Lower leg skin (tissue), 4 donors: ENCODE measurements at regions not wholly inside any gene's neighbourhood (a gene's known extent, or its start where the extent isn't known, plus 50 kb on each side); places are given as distances from the start of the nearest gene placed in this dataset.

ENCODE experiments used
- DNase-seq, 2 donors: peaks; one replicate each; pipeline ENCODE4 v3.0.0-alpha.2; 2019; ENCODE audit warnings: low spot score in 2 of 2
- H3K4me3 ChIP-seq: fragments of 200-600 bp; sonication (generic); 2 replicates; pipeline ENCODE4 v1.5.1; 2017; ENCODE audit warnings: mild to moderate bottlenecking, low read depth; ENCODE audit not compliant: poor library complexity, severe bottlenecking
- POLR2A ChIP-seq, 2 donors: fragments of 450-650 bp; IDR thresholded peaks; one replicate each; pipeline ENCODE4 v1.6.1; 2016 to 2017; ENCODE audit warnings: antibody characterized with exemption in 2 of 2, mild to moderate bottlenecking in 1 of 2, moderate library complexity in 1 of 2
- WGBS, 2 donors: methylation state at CpG; one replicate each; pipeline ENCODE4 v1.1.5; 2018; 5-methylcytosine and 5-hydroxymethylcytosine counted together
- intact Hi-C: fragments of 100-400 bp; cut with DNase I; formaldehyde crosslinking; loops from one replicate; pipeline ENCODE4 v1.15.0; 2023; ENCODE audit warnings: low total_unique reads
- TF ChIP-seq, protein P1 (sequence below), 3 donors: fragments of 450-650 bp; IDR thresholded peaks; one replicate each; pipeline ENCODE4 v1.5.1; 2016; ENCODE audit warnings: antibody characterized with exemption in 3 of 3, mild to moderate bottlenecking in 3 of 3, moderate library complexity in 2 of 3

DNA sequence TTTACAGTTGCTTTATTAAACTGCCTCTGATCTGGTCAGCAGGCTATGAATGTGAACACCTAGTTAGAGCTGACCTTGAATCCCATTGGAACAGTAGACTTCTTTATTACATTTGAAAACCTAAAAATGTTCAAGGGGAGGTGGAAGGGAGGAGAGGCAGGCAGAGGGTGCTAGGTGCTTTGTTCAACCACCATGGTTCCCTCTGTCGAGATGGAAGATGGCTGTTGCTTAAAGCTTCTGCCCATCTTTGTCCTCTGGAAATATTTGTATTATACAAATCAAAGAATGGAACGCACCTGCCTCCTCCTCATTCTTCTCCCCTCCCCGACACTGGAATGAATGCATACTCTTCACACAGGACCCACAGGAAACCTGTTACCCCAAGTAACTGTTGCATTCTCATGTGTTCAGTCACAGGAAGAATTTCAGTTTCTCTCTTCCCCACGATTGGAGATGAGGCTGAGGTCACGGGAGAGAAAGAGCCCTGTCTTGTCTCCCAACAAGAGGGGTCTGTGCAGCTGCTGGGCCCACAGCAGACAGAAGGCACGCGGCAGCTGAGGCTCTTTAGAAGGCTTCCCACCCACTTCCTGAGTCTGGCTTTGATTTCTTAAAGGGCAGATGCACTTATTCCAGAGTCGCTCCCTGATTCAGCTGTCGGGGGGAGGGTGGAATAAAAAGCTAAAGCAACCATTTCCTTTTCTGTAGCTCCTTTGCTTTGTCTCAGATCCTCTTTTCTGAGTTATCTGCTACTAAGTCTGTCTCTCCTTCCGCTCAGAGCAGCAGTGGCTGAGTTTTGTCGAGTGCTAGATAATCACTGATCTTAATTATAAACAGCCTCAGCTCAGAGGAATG, 217.9 kb upstream of the BTG1 start:
- H3K4me3 ChIP-seq: no peak overlapping the region
- DNase-seq: peak in 1 of 2 donors; percentile 39
- no peak for TF ChIP-seq POLR2A (IDR thresholded peaks at IDR 0.05)
- TF ChIP-seq, protein P1, sequence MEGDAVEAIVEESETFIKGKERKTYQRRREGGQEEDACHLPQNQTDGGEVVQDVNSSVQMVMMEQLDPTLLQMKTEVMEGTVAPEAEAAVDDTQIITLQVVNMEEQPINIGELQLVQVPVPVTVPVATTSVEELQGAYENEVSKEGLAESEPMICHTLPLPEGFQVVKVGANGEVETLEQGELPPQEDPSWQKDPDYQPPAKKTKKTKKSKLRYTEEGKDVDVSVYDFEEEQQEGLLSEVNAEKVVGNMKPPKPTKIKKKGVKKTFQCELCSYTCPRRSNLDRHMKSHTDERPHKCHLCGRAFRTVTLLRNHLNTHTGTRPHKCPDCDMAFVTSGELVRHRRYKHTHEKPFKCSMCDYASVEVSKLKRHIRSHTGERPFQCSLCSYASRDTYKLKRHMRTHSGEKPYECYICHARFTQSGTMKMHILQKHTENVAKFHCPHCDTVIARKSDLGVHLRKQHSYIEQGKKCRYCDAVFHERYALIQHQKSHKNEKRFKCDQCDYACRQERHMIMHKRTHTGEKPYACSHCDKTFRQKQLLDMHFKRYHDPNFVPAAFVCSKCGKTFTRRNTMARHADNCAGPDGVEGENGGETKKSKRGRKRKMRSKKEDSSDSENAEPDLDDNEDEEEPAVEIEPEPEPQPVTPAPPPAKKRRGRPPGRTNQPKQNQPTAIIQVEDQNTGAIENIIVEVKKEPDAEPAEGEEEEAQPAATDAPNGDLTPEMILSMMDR (IDR thresholded peaks at IDR 0.05): no peak
- intact Hi-C loops: no loop called here
- WGBS, 2 donors: 44 to 49% methylated on average over 11 of the region's 11 CpGs

DNA sequence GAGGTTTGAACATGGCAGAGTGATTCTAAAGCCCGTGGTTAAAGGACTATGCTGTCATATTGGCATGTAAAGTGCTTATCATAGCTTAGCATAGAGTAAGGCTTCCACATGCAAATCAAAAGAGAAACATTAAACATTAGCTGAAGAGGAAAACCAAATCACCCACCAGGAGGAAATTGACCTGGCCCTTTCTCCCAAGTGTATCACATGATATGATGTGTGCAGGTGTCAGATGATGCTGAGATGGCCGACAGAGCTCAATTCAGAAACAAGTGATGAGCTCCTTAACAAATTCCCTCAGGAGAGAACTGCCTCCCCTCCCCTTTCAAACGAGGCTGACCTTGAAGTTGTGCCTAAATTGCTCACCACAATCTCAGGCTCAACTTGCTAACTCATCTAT, 217.1 kb upstream of the BTG1 start:
- no peak overlapping the region for H3K4me3 ChIP-seq
- WGBS, 2 donors: 41 to 51% methylated on average over 3 of the region's 3 CpGs
- TF ChIP-seq, protein P1 (IDR thresholded peaks at IDR 0.05): no peak
- TF ChIP-seq POLR2A (IDR thresholded peaks at IDR 0.05): no peak
- no peak for DNase-seq
- intact Hi-C loops: no loop called here

DNA sequence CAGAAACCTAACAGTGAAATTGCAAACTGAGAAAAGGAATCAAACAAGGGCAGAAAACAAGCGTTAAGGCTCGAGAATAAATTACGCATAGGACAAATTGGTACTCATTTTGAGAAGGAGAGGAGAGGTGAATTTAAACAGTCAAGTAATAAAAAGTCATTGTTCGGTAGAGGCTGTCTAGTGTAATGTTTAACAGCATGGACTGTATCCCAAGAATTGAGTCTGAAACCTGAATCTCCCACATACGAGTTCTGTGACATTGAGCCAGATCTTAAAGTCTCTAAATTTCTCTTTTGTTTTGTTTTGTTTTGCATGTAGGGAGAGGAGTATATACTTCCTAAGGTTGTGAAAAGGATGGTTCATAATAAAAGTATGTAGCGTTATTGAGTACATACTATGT, 216.5 kb upstream of the BTG1 start:
- no peak for DNase-seq
- no peak for TF ChIP-seq POLR2A (IDR thresholded peaks at IDR 0.05)
- TF ChIP-seq, protein P1 (IDR thresholded peaks at IDR 0.05): no peak
- WGBS, 2 donors: 85 to 87% methylated on average over 6 of the region's 6 CpGs
- intact Hi-C loops: no loop called here
- no peak overlapping the region for H3K4me3 ChIP-seq

DNA sequence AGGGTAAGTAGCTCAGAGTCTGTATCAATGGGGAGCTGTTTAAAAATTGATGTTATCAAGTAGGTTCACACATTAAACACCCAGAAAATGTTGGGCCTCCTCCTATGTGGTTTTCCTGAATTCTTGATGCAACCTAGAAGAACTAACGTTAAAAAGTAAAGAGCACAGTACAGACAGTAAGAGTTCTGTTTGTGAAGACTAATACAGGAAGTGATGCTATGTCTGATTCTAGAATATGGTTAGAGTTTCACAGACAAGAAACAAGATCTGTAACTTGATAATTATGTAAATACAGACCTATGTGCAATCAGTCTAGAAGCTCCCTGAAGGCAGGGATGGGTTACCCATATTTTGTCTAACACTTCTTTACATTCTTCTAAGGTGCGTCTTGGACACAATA, 214.9 kb upstream of the BTG1 start:
- intact Hi-C loops: no loop called here
- WGBS, 2 donors: 61 to 70% methylated on average over 2 of the region's 2 CpGs

DNA sequence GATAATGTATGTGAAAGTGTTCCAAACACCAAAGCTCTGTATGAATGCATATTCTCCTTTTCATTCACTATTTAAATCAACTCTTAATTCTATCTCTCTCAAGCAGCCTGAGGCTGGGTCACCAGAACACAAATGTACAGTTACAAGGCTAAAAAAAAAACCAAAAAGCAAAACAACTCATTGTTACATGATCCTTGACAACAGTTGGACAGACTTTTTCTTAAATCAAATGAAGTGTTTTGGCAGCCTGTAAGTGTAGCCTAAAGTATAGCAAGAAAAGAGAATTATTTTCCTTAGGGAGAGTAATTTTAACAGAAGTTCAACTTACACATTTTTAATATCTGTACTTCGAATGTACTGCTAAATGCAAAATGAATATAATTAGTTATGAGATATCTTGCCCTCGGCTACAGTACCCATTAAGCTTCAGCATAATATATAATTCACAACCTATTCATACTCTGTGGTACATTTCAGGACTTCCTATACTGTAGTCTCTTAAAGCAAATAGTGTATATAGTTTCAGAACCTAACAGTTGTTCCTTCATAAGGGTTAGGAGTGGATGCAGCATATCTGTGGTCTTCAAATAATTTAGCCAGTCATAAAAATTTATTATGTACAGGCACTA, 214.0 kb upstream of the BTG1 start:
- WGBS, 2 donors: 83 to 87% methylated on average over 2 of the region's 2 CpGs
- DNase-seq: no peak
- TF ChIP-seq, protein P1 (IDR thresholded peaks at IDR 0.05): no peak
- TF ChIP-seq POLR2A (IDR thresholded peaks at IDR 0.05): no peak
- intact Hi-C loops: no loop called here
- no peak overlapping the region for H3K4me3 ChIP-seq

More for the DNA sequence above, 214.9 kb upstream of the BTG1 start:
- DNase-seq: no peak
- TF ChIP-seq, protein P1 (IDR thresholded peaks at IDR 0.05): no peak
- TF ChIP-seq POLR2A (IDR thresholded peaks at IDR 0.05): no peak
- no peak overlapping the region for H3K4me3 ChIP-seq
